Stromal cell of bone marrow (primary cell): ENCODE measurements at regions not wholly inside any gene's neighbourhood (a gene's known extent, or its start where the extent isn't known, plus 50 kb on each side); places are given as distances from the start of the nearest gene placed in this dataset.
"Not testable (repeated sequence)": the region's sequence is repeated elsewhere in the genome, so short reads cannot be mapped to it uniquely, and the experiment has no call there.

ENCODE experiments used
- DNase-seq: peaks from one replicate; pipeline ENCODE4 v3.0.0-alpha.2; 2012; ENCODE audit warnings: low read depth

GRCh38 chr20:22818636-22819035 lies 216.5 kb upstream of the SSTR4 start:
- DNase-seq = no peak

GRCh38 chr20:22819112-22819511 lies 216.0 kb upstream of the SSTR4 start:
- no peak for DNase-seq

GRCh38 chr20:22819784-22820183 lies 215.3 kb upstream of the SSTR4 start:
- DNase-seq = no peak

- DNase-seq = no peak
Measured at GRCh38 chr20:22821081-22821727, 213.9 kb upstream of the SSTR4 start.

GRCh38 chr20:22821796-22822195 lies 213.3 kb upstream of the SSTR4 start:
- no peak for DNase-seq

DNA sequence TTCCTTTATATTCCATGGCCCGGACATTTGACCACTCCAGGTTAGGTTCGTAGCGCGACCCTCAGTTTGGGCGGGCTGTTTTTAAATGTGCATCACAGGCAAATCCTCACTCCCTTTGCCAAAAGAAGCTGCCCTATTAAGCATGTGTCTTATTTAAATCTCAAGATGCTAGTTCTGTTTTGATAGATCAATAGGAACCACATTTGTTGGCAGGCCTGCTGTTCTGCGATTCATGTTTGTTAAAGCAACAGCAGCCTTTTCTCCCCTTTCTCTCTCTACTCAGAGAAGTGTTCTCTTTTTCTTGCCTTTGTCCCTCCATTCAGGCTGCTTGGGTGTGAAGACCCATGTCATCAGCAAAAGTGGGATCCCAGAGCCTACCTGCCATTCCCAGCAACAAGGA lies 212.0 kb upstream of the SSTR4 start:
- no peak for DNase-seq

DNA sequence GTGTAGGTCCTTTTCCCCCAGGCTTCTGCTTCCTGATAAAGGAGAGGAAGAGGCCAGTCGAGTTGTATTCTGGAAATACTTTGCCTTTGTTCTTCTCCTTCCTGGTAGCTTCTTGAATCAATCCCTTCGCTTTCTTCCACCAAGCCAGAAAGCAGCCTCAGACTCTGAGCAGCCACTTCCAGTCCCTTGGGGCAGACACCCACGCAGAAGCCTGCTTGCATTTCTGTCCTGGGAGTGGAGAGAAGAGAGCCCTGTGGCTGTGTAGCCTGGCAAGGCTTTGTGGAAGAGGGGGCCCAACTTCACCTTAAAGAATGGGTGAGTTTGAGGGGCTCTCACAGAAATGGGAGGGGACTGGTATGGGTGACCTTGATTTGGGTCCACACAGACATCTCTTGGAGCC lies 211.0 kb upstream of the SSTR4 start:
- DNase-seq = no peak

- DNase-seq = no peak
Measured at GRCh38 chr20:22825076-22825475, 210.0 kb upstream of the SSTR4 start.

GRCh38 chr20:22825546-22825945 lies 209.6 kb upstream of the SSTR4 start:
- no peak for DNase-seq

- DNase-seq = no peak
Measured at GRCh38 chr20:22826306-22827230, 208.5 kb upstream of the SSTR4 start.

DNA sequence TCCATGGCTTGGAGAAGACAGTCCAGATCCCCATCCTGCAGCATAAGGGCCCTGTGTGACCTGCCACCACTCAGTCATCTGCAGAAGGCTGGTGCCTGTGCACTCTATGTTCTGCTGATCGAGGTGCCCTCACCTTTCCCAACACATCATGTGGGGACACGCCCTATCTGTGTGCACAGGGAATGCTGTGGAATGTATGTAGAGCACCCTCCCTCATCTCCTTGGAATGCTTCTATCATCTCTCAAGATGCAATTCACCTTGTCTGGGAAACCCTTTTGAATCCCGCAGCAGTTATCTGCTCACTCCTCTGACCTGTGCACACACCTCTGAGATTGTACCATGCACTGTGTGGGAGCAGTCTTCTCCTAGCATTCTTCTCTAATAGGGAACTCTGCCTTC lies 207.2 kb upstream of the SSTR4 start:
- no peak for DNase-seq

- DNase-seq = no peak
Measured at GRCh38 chr20:22829356-22829755, 205.8 kb upstream of the SSTR4 start.

DNA sequence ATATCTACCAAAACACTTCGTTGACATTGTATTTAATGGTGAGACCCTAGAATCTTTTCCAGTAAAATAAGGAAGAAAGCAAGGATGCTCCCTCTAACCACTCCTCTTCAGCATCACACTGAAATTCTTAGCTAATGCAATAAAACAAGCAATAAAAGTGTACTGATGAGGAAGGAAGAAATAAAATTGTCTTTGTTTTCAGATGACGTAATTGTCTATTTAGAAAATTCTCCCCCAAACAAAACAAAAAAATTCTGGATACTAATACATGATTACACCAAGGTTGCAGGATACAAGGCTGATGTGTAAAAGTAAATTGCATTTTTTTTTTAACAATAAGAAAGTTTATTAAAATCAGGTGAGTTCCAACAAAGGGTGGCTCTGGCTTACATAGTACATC lies 205.0 kb upstream of the SSTR4 start:
- DNase-seq = no peak

- not testable (repeated sequence) for DNase-seq
Measured at GRCh38 chr20:22830715-22831114, 204.4 kb upstream of the SSTR4 start.

GRCh38 chr20:22833851-22834250 lies 201.3 kb upstream of the SSTR4 start:
- DNase-seq = no peak

DNA sequence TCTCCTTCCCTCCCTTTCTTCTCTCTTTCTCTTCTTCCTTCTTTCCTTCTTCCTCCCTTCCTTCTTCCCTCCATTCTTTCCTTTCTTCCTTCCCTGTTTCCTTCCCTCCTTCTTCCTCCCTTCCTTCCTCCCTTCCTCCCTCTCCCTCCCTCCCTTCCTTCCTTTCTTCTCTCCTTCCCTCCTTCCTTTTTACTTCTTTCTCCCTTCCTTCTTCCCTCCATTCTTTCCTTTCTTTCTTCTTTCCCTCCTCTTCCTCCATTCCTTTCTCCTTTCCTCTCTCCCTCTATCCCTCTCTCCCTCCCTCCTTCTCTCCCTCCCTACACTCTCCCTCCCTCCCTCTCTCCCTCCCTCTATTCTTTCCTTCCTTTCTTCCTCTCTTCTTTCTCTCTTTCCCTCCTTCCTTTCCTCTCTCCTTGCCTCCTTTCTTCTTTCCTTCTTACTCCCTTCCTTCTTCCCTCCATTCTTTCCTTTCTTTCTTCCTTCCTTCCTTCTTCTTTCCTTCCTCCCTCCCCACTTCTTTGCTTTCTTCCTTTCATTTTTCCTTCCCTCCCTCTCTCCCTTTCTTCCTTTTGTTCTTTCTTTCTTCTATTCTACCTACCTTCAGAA lies 200.4 kb upstream of the SSTR4 start:
- no peak for DNase-seq

GRCh38 chr20:22836211-22836610 lies 198.9 kb upstream of the SSTR4 start:
- DNase-seq = no peak

DNA sequence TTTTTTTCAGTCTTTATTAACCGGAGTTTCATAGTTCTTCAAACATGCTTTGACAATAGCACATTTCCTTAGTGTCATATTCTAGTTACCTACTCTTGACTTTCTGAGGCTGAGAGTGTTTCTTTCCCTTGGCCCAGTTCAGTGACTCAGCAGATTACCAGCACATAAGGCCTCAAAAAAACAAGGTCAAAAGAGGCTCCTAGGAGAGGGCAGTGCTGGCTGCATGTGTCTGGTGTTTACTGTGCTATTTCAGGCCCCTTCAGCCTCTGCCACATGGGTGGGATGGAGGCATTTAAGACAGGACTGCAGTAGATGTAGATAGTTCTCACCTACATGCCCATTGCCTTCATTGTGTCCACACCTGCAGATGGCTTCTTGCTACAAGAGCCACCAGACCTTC lies 198.2 kb upstream of the SSTR4 start:
- DNase-seq = no peak

GRCh38 chr20:22838001-22838400 lies 197.1 kb upstream of the SSTR4 start:
- DNase-seq = no peak

DNA sequence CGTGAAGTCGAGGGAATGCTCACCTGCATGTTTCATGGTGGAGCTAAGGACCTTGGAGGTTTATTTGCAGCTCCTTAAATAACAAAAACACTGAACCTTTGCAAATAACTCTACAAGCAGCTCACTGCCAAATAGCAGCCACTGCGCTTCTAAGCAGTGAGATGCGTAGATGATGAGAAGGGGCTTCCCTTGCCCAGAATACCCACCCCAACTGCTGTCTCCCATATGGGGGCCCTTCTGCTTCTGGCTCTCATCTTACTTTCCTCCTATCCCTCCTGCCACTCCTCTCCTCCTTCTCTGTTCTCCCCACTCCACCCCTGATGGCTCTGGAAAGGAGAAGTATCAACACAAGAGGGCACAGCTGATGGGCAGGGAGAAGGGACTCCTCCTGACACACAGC lies 193.3 kb upstream of the SSTR4 start:
- DNase-seq = no peak

- no peak for DNase-seq
Measured at GRCh38 chr20:22842793-22843192, 192.3 kb upstream of the SSTR4 start.

DNA sequence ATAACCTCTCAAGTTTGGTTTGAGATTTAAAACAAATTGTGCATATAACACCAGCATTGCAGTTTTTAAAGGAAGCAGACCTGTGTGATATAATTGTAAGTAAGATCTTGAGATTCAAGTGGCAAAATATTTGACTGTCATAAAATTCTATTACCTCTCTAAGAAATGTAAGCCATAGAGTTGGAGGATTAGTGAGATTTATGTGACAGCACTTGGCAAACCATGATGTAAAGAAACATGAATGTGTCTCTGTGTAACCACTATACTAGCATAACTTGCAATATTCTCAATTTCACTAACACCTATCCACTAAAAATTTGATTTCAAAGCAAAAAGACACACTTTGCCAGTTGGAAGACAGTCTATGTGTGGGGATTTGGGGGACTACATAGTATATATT lies 190.2 kb upstream of the SSTR4 start:
- DNase-seq = no peak

- no peak for DNase-seq
Measured at GRCh38 chr20:22846863-22847262, 188.2 kb upstream of the SSTR4 start.
